ENCODE measurements at regions not wholly inside any gene's neighbourhood (a gene's known extent, or its start where the extent isn't known, plus 50 kb on each side); places are given as distances from the start of the nearest gene placed in this dataset.
A peak's percentile ranks its signal among the peaks of the same experiment; 100 is the strongest.

- Histone ChIP-seq H3K4me3 (ENCODE audit: insufficient read depth, low read depth, low read length) (no peak overlapping the region), H3K27me3 (ENCODE audit: control insufficient read depth, insufficient read depth, low read length) (no peaks in the 10 kb centered on the region), H3K36me3 (replicated peaks; ENCODE audit: control insufficient read depth, insufficient read depth, low read length) (no peaks in the 10 kb centered on the region)
- DNase-seq: no peak
Measured at GRCh38 chr4:10917566-10917965, 233.0 kb upstream of the CLNK start.

GRCh38 chr4:10898072-10898471, 213.5 kb upstream of the CLNK start:
- no peak for DNase-seq

GRCh38 chr4:10897076-10897475, 212.5 kb upstream of the CLNK start:
- H3K4me3 ChIP-seq (ENCODE audit: insufficient read depth, low read depth, low read length): no peak overlapping the region
- DNase-seq: no peak
- no peaks in the 10 kb centered on the region for H3K27me3 ChIP-seq (ENCODE audit: control insufficient read depth, insufficient read depth, low read length)
- H3K36me3 ChIP-seq (replicated peaks; ENCODE audit: control insufficient read depth, insufficient read depth, low read length): no peaks in the 10 kb centered on the region

More at GRCh38 chr4:10898072-10898471, 213.5 kb upstream of the CLNK start:
- no peak overlapping the region for H3K4me3 ChIP-seq (ENCODE audit: insufficient read depth, low read depth, low read length)
- H3K36me3 ChIP-seq (replicated peaks; ENCODE audit: control insufficient read depth, insufficient read depth, low read length): no peaks in the 10 kb centered on the region
- H3K27me3 ChIP-seq (ENCODE audit: control insufficient read depth, insufficient read depth, low read length): no peaks in the 10 kb centered on the region

- no peak overlapping the region for H3K4me3 ChIP-seq (ENCODE audit: insufficient read depth, low read depth, low read length)
- H3K27me3 ChIP-seq (ENCODE audit: control insufficient read depth, insufficient read depth, low read length): no peaks in the 10 kb centered on the region
- DNase-seq: peak; percentile 21
- H3K36me3 ChIP-seq (replicated peaks; ENCODE audit: control insufficient read depth, insufficient read depth, low read length): no peaks in the 10 kb centered on the region
Measured at GRCh38 chr4:10893395-10893794, 208.8 kb upstream of the CLNK start.

GRCh38 chr4:10891866-10892265, 207.3 kb upstream of the CLNK start:
- DNase-seq: no peak
- H3K27me3 ChIP-seq (ENCODE audit: control insufficient read depth, insufficient read depth, low read length): no peaks in the 10 kb centered on the region
- H3K4me3 ChIP-seq (ENCODE audit: insufficient read depth, low read depth, low read length): no peak overlapping the region
- no peaks in the 10 kb centered on the region for H3K36me3 ChIP-seq (replicated peaks; ENCODE audit: control insufficient read depth, insufficient read depth, low read length)

GRCh38 chr4:10889819-10890218, 205.3 kb upstream of the CLNK start:
- H3K36me3 ChIP-seq (replicated peaks; ENCODE audit: control insufficient read depth, insufficient read depth, low read length): no peaks in the 10 kb centered on the region
- no peak overlapping the region for H3K4me3 ChIP-seq (ENCODE audit: insufficient read depth, low read depth, low read length)
- DNase-seq: no peak
- H3K27me3 ChIP-seq (ENCODE audit: control insufficient read depth, insufficient read depth, low read length): no peaks in the 10 kb centered on the region

GRCh38 chr4:10879411-10880110, 195.0 kb upstream of the CLNK start:
- DNase-seq: no peak
- Histone ChIP-seq H3K27me3 (ENCODE audit: control insufficient read depth, insufficient read depth, low read length) (no peaks in the 10 kb centered on the region), H3K4me3 (ENCODE audit: insufficient read depth, low read depth, low read length) (no peak overlapping the region), H3K36me3 (replicated peaks; ENCODE audit: control insufficient read depth, insufficient read depth, low read length) (no peaks in the 10 kb centered on the region)

GRCh38 chr4:10878861-10879260, 194.3 kb upstream of the CLNK start:
- DNase-seq: no peak
- Histone ChIP-seq H3K4me3 (ENCODE audit: insufficient read depth, low read depth, low read length) (no peak overlapping the region), H3K27me3 (ENCODE audit: control insufficient read depth, insufficient read depth, low read length) (no peaks in the 10 kb centered on the region)

GRCh38 chr4:10877076-10877475, 192.5 kb upstream of the CLNK start:
- Histone ChIP-seq H3K36me3 (replicated peaks; ENCODE audit: control insufficient read depth, insufficient read depth, low read length) (no peaks in the 10 kb centered on the region), H3K4me3 (ENCODE audit: insufficient read depth, low read depth, low read length) (no peak overlapping the region), H3K27me3 (ENCODE audit: control insufficient read depth, insufficient read depth, low read length) (no peaks in the 10 kb centered on the region)
- no peak for DNase-seq

More at GRCh38 chr4:10878861-10879260, 194.3 kb upstream of the CLNK start:
- H3K36me3 ChIP-seq (replicated peaks; ENCODE audit: control insufficient read depth, insufficient read depth, low read length): no peaks in the 10 kb centered on the region

- Histone ChIP-seq H3K36me3 (replicated peaks; ENCODE audit: control insufficient read depth, insufficient read depth, low read length) (no peaks in the 10 kb centered on the region), H3K4me3 (ENCODE audit: insufficient read depth, low read depth, low read length) (no peak overlapping the region), H3K27me3 (ENCODE audit: control insufficient read depth, insufficient read depth, low read length) (no peaks in the 10 kb centered on the region)
- DNase-seq: no peak
Measured at GRCh38 chr4:10875144-10875799, 190.7 kb upstream of the CLNK start.

- DNase-seq: no peak
- H3K4me3 ChIP-seq (ENCODE audit: insufficient read depth, low read depth, low read length): no peak overlapping the region
- H3K36me3 ChIP-seq (replicated peaks; ENCODE audit: control insufficient read depth, insufficient read depth, low read length): no peaks in the 10 kb centered on the region
- no peaks in the 10 kb centered on the region for H3K27me3 ChIP-seq (ENCODE audit: control insufficient read depth, insufficient read depth, low read length)
Measured at GRCh38 chr4:10873809-10874208, 189.2 kb upstream of the CLNK start.

GRCh38 chr4:10872833-10873517, 188.4 kb upstream of the CLNK start:
- Histone ChIP-seq H3K27me3 (ENCODE audit: control insufficient read depth, insufficient read depth, low read length) (no peaks in the 10 kb centered on the region), H3K4me3 (ENCODE audit: insufficient read depth, low read depth, low read length) (no peak overlapping the region), H3K36me3 (replicated peaks; ENCODE audit: control insufficient read depth, insufficient read depth, low read length) (no peaks in the 10 kb centered on the region)
- no peak for DNase-seq

- Histone ChIP-seq H3K36me3 (replicated peaks; ENCODE audit: control insufficient read depth, insufficient read depth, low read length) (no peaks in the 10 kb centered on the region), H3K27me3 (ENCODE audit: control insufficient read depth, insufficient read depth, low read length) (no peaks in the 10 kb centered on the region), H3K4me3 (ENCODE audit: insufficient read depth, low read depth, low read length) (no peak overlapping the region)
- DNase-seq: no peak
Measured at GRCh38 chr4:10866666-10867065, 182.1 kb upstream of the CLNK start.

GRCh38 chr4:10861036-10861435, 176.5 kb upstream of the CLNK start:
- H3K36me3 ChIP-seq (replicated peaks; ENCODE audit: control insufficient read depth, insufficient read depth, low read length): no peaks in the 10 kb centered on the region
- H3K4me3 ChIP-seq (ENCODE audit: insufficient read depth, low read depth, low read length): no peak overlapping the region
- DNase-seq: no peak
- no peaks in the 10 kb centered on the region for H3K27me3 ChIP-seq (ENCODE audit: control insufficient read depth, insufficient read depth, low read length)

GRCh38 chr4:10856271-10856782, 171.8 kb upstream of the CLNK start:
- no peaks in the 10 kb centered on the region for H3K27me3 ChIP-seq (ENCODE audit: control insufficient read depth, insufficient read depth, low read length)
- no peak overlapping the region for H3K4me3 ChIP-seq (ENCODE audit: insufficient read depth, low read depth, low read length)
- no peaks in the 10 kb centered on the region for H3K36me3 ChIP-seq (replicated peaks; ENCODE audit: control insufficient read depth, insufficient read depth, low read length)
- DNase-seq: no peak
